Body of pancreas (tissue), 4 donors: ENCODE measurements at regions not wholly inside any gene's neighbourhood (a gene's known extent, or its start where the extent isn't known, plus 50 kb on each side); places are given as distances from the start of the nearest gene placed in this dataset.

ENCODE experiments used
- POLR2A ChIP-seq, 3 donors: fragments of 450-650 bp; IDR thresholded peaks; one replicate each; pipeline ENCODE4 v1.6.1; 2016; ENCODE audit warnings: antibody characterized with exemption in 3 of 3, mild to moderate bottlenecking in 2 of 3
- TF ChIP-seq, protein P1 (sequence below), 7 experiments: fragments of 450-650 bp in 4 of 7; fragments of 200-600 bp in 3 of 7; sonication (generic) in 3 of 7; IDR thresholded peaks; one replicate each; pipeline ENCODE4 v1.5.1; 2016 to 2019; ENCODE audit warnings: antibody characterized with exemption in 7 of 7

- TF ChIP-seq, protein P1, sequence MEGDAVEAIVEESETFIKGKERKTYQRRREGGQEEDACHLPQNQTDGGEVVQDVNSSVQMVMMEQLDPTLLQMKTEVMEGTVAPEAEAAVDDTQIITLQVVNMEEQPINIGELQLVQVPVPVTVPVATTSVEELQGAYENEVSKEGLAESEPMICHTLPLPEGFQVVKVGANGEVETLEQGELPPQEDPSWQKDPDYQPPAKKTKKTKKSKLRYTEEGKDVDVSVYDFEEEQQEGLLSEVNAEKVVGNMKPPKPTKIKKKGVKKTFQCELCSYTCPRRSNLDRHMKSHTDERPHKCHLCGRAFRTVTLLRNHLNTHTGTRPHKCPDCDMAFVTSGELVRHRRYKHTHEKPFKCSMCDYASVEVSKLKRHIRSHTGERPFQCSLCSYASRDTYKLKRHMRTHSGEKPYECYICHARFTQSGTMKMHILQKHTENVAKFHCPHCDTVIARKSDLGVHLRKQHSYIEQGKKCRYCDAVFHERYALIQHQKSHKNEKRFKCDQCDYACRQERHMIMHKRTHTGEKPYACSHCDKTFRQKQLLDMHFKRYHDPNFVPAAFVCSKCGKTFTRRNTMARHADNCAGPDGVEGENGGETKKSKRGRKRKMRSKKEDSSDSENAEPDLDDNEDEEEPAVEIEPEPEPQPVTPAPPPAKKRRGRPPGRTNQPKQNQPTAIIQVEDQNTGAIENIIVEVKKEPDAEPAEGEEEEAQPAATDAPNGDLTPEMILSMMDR (IDR thresholded peaks at IDR 0.05): no peak
- no peak for TF ChIP-seq POLR2A (IDR thresholded peaks at IDR 0.05)
Measured at GRCh38 chr14:28488684-28489083, 277.9 kb upstream of the FOXG1 start.
